MCF 10A (cell line): ENCODE measurements at regions not wholly inside any gene's neighbourhood (a gene's known extent, or its start where the extent isn't known, plus 50 kb on each side); places are given as distances from the start of the nearest gene placed in this dataset.

Source experiments
- BruUV-seq: library from RNA; stranded (reverse); fragments of 400-500 nt; replicated peaks from 2 replicates; lab custom pipeline; 2021; lab: Mats Ljungman, UMichigan
- CTCF ChIA-PET: fragments of 300-600 bp; sonication (Branson Sonifier 250); formaldehyde crosslinking; extraction: SDS; loops from one replicate; lab custom pipeline; 2021; ENCODE audit warnings: antibody characterized with exemption, inconsistent platforms; lab: Yijun Ruan, JAX
- POLR2A ChIA-PET: fragments of 300-600, 350-650 bp; sonication (Branson Sonifier 250); formaldehyde crosslinking; extraction: SDS; loops from one replicate; lab custom pipeline; 2020; ENCODE audit warnings: antibody characterized with exemption, inconsistent platforms; lab: Yijun Ruan, JAX
- DNase-seq: peaks from one replicate; pipeline ENCODE4 v3.0.0-alpha.2; 2018; ENCODE audit not compliant: unreplicated experiment
- H3K27ac Mint-ChIP-seq: one replicate; pipeline ENCODE4 v1.8.0; 2022; ENCODE audit warnings: mild to moderate bottlenecking, low read depth, mixed read lengths; ENCODE audit not compliant: unreplicated experiment
- H3K27me3 Mint-ChIP-seq: one replicate; pipeline ENCODE4 v1.8.0; 2022; ENCODE audit warnings: mixed read lengths; ENCODE audit not compliant: insufficient read depth, unreplicated experiment
- H3K36me3 Mint-ChIP-seq: one replicate; pipeline ENCODE4 v1.8.0; 2022; ENCODE audit warnings: mild to moderate bottlenecking, moderate library complexity, mixed read lengths; ENCODE audit not compliant: insufficient read depth, unreplicated experiment
- H3K4me1 Mint-ChIP-seq: one replicate; pipeline ENCODE4 v1.8.0; 2022; ENCODE audit warnings: mixed read lengths; ENCODE audit not compliant: insufficient read depth, unreplicated experiment
- H3K4me3 Mint-ChIP-seq: one replicate; pipeline ENCODE4 v1.8.0; 2022; ENCODE audit warnings: mild to moderate bottlenecking, moderate library complexity, mixed read lengths; ENCODE audit not compliant: unreplicated experiment
- H3K9me3 Mint-ChIP-seq: one replicate; pipeline ENCODE4 v1.8.0; 2022; ENCODE audit warnings: mixed read lengths; ENCODE audit not compliant: unreplicated experiment
- CTCF ChIP-seq: fragments of 200-600 bp; IDR thresholded peaks from one replicate; pipeline ENCODE4 v1.8.0; 2022; ENCODE audit warnings: antibody characterized with exemption, mild to moderate bottlenecking; ENCODE audit not compliant: unreplicated experiment
- intact Hi-C: fragments of 100-400 bp; cut with micrococcal nuclease; formaldehyde crosslinking; loops from 2 replicates; pipeline ENCODE4 v1.14.1; 2022

- Mint-ChIP-seq H3K9me3 (no peaks in the 10 kb centered on the region), H3K27me3 (peaks cover 39% of the 10 kb centered on the region), H3K4me3 (no peak overlapping the region), H3K36me3 (no peaks in the 10 kb centered on the region), H3K4me1 (no peaks in the 10 kb centered on the region), H3K27ac (no peak overlapping the region)
- POLR2A ChIA-PET = no interaction called here
- TF ChIP-seq CTCF = no peak
- BruUV-seq = no TSS peak
- CTCF ChIA-PET = interaction anchor here (0.6 kb wide), 1 partner anchor 8 kb away, joined by 4 read pairs; no protein-coding TSS in a partner anchor
- no peak for DNase-seq
- intact Hi-C loops = no loop called here
Observed at GRCh38 chr17:36679815-36680467, 78.6 kb downstream of the MRM1 start.

- Mint-ChIP-seq H3K27ac (no peak overlapping the region), H3K36me3 (no peaks in the 10 kb centered on the region), H3K4me1 (no peaks in the 10 kb centered on the region), H3K27me3 (peaks cover 46% of the 10 kb centered on the region), H3K9me3 (no peaks in the 10 kb centered on the region), H3K4me3 (no peak overlapping the region)
- no peak for DNase-seq
- CTCF ChIA-PET = no interaction called here
- BruUV-seq = no TSS peak
- POLR2A ChIA-PET = no interaction called here
- intact Hi-C loops = no loop called here
- no peak for TF ChIP-seq CTCF
Observed at GRCh38 chr17:36680701-36681202, 79.4 kb downstream of the MRM1 start.

GRCh38 chr17:36682773-36683172 lies 81.4 kb downstream of the MRM1 start:
- ChIA-PET POLR2A (no interaction called here), CTCF (no interaction called here)
- intact Hi-C loops = no loop called here
- Mint-ChIP-seq H3K9me3 (no peaks in the 10 kb centered on the region), H3K4me3 (no peak overlapping the region), H3K27ac (no peak overlapping the region), H3K4me1 (peaks cover 9% of the 10 kb centered on the region), H3K27me3 (peaks cover 66% of the 10 kb centered on the region), H3K36me3 (no peaks in the 10 kb centered on the region)
- DNase-seq = no peak
- TF ChIP-seq CTCF = no peak
- BruUV-seq = no TSS peak

- intact Hi-C loops = no loop called here
- H3K27me3 Mint-ChIP-seq = peaks cover 72% of the 10 kb centered on the region
- no peaks in the 10 kb centered on the region for H3K36me3 Mint-ChIP-seq
- H3K9me3 Mint-ChIP-seq = no peaks in the 10 kb centered on the region
- CTCF ChIA-PET = interaction anchor here (1.0 to 1.6 kb wide), 2 partner anchors 16 to 80 kb away, joined by 3 to 4 read pairs; no protein-coding TSS in a partner anchor
- no peak for TF ChIP-seq CTCF
- H3K27ac Mint-ChIP-seq = no peak overlapping the region
- DNase-seq = no peak
- POLR2A ChIA-PET = no interaction called here
- BruUV-seq = no TSS peak
- peaks cover 9% of the 10 kb centered on the region for H3K4me1 Mint-ChIP-seq
- H3K4me3 Mint-ChIP-seq = no peak overlapping the region
Observed at GRCh38 chr17:36683387-36683786, 82.0 kb downstream of the MRM1 start.
